Body of pancreas (tissue), 4 donors: ENCODE measurements at regions not wholly inside any gene's neighbourhood (a gene's known extent, or its start where the extent isn't known, plus 50 kb on each side); places are given as distances from the start of the nearest gene placed in this dataset.

Source experiments
- ATAC-seq: fragments of 150-250 bp; one replicate; pipeline ENCODE4 v1.9.1; 2016
- DNase-seq, 4 donors: peaks; one replicate each; pipeline ENCODE4 v3.0.0-alpha.2; 2019
- H3K27ac ChIP-seq, 4 donors: fragments of 200-600 bp; sonication (generic); 1 replicate in 3 of 4; 2 replicates in 1 of 4; pipeline versions ENCODE4 v1.5.1 to v1.6.1; 2016 to 2019; ENCODE audit warnings: mild to moderate bottlenecking in 1 of 4, mixed read lengths in 1 of 4, moderate library complexity in 1 of 4
- H3K27me3 ChIP-seq, 2 donors: fragments of 200-600 bp; sonication (generic); one replicate each; pipeline ENCODE4 v1.6.0; 2016; ENCODE audit warnings: mild to moderate bottlenecking in 1 of 2
- H3K36me3 ChIP-seq, 2 donors: fragments of 200-600 bp; sonication (generic); replicated peaks in 1 of 2; 2 replicates each; pipeline ENCODE4 v1.5.1; 2016; ENCODE audit warnings: low read depth in 2 of 2; ENCODE audit not compliant: insufficient read depth in 1 of 2
- H3K4me1 ChIP-seq: fragments of 200-600 bp; sonication (generic); one replicate; pipeline ENCODE4 v1.6.0; 2016
- H3K4me3 ChIP-seq, 2 donors: fragments of 200-600 bp; sonication (generic); 1 replicate in 1 of 2; 2 replicates in 1 of 2; pipeline ENCODE4 v1.5.1; 2016 to 2019
- H3K9me3 ChIP-seq, 3 donors: fragments of 200-600 bp; sonication (generic); 1 replicate in 2 of 3; 2 replicates in 1 of 3; pipeline ENCODE4 v1.5.1; 2016
- POLR2A ChIP-seq, 3 donors: fragments of 450-650 bp; IDR thresholded peaks; one replicate each; pipeline ENCODE4 v1.6.1; 2016; ENCODE audit warnings: antibody characterized with exemption in 3 of 3, mild to moderate bottlenecking in 2 of 3
- WGBS, 2 donors: methylation state at CpG; one replicate each; pipeline ENCODE4 v1.1.5; 2017; 5-methylcytosine and 5-hydroxymethylcytosine counted together
- intact Hi-C: fragments of 100-400 bp; cut with DNase I; formaldehyde crosslinking; loops from one replicate; pipeline ENCODE4 v1.15.1; 2023
- TF ChIP-seq, protein P1 (sequence below), 7 experiments: fragments of 450-650 bp in 4 of 7; fragments of 200-600 bp in 3 of 7; sonication (generic) in 3 of 7; IDR thresholded peaks; one replicate each; pipeline ENCODE4 v1.5.1; 2016 to 2019; ENCODE audit warnings: antibody characterized with exemption in 7 of 7

DNA sequence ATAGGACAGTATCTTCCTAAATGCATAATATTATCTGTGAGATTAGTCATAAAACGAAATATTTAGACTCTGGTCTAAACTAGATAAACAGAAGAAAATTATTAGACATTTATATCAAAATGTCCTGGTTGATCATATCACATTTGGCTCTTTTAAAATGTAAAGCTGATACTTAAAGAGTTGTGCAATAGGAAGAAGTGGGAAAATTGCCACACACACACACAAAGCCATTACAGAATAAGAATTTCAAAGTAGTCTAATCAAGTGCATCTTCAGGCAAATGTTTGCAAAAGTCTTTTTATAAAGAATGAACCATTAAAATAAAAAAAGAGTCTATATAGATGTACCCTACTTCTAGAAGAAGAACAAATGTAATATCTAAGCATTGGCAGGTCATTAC, 301.7 kb downstream of the KIF2B start:
- ATAC-seq (no peak), DNase-seq (no peak)
- no peaks in the 10 kb centered on the region for H3K9me3 ChIP-seq
- H3K27me3 ChIP-seq: no peaks in the 10 kb centered on the region
- H3K36me3 ChIP-seq: no peaks in the 10 kb centered on the region
- no peak for TF ChIP-seq POLR2A (IDR thresholded peaks at IDR 0.05)
- TF ChIP-seq, protein P1, sequence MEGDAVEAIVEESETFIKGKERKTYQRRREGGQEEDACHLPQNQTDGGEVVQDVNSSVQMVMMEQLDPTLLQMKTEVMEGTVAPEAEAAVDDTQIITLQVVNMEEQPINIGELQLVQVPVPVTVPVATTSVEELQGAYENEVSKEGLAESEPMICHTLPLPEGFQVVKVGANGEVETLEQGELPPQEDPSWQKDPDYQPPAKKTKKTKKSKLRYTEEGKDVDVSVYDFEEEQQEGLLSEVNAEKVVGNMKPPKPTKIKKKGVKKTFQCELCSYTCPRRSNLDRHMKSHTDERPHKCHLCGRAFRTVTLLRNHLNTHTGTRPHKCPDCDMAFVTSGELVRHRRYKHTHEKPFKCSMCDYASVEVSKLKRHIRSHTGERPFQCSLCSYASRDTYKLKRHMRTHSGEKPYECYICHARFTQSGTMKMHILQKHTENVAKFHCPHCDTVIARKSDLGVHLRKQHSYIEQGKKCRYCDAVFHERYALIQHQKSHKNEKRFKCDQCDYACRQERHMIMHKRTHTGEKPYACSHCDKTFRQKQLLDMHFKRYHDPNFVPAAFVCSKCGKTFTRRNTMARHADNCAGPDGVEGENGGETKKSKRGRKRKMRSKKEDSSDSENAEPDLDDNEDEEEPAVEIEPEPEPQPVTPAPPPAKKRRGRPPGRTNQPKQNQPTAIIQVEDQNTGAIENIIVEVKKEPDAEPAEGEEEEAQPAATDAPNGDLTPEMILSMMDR (IDR thresholded peaks at IDR 0.05): no peak
- 4 to 8% methylated on average over 1 of the region's 1 CpG for WGBS, 2 donors
- H3K27ac ChIP-seq: no peak overlapping the region
- H3K4me1 ChIP-seq: no peaks in the 10 kb centered on the region
- intact Hi-C loops: no loop called here
- no peak overlapping the region for H3K4me3 ChIP-seq

DNA sequence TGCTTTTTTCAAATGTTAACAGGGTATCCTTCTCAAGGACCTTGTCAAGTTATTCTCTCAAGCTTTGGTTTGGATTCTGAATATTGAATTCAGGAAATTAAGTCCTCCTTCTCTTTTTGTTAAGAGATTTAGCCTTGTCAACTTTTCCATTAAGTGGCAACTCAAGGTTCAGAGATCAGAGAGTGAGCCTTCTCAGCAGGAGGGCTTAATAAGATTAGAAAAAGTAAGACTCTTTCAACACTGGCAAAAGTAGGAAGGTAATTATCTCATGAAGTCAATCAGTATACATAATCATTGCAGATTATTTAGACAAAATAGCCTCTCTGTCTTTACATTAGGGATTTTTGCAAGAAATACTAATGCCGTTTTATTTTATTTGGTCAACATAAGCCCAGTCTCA, 330.7 kb downstream of the KIF2B start:
- DNase-seq (no peak), ATAC-seq (no peak)
- Histone ChIP-seq H3K9me3 (no peaks in the 10 kb centered on the region), H3K36me3 (no peaks in the 10 kb centered on the region), H3K4me1 (no peaks in the 10 kb centered on the region), H3K4me3 (no peak overlapping the region), H3K27me3 (no peaks in the 10 kb centered on the region), H3K27ac (no peak overlapping the region)
- intact Hi-C loops: no loop called here
- TF ChIP-seq, protein P1 (IDR thresholded peaks at IDR 0.05): no peak
- no peak for TF ChIP-seq POLR2A (IDR thresholded peaks at IDR 0.05)
- WGBS, 2 donors: 44 to 62% methylated on average over 1 of the region's 1 CpG

DNA sequence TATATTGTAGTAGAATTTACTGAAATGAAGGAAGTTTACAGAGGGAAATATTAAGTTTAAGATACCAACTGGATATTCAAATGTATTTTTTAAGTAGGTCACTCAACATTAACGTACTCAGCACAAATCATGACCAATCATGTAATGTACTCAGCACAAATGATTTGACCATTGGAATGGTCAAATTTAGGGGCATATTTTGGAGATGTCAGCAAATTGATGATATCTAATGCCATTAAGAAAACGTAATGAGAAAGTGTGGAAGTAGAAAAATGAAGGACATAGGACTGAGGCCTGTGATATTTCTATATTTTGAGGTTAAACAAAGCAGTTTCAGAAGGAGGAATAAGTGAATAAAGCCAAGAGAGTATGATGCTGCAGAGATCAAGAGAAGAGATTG, 334.8 kb downstream of the KIF2B start:
- ATAC-seq: no peak
- 49 to 52% methylated on average over 2 of the region's 2 CpGs for WGBS, 2 donors

DNA sequence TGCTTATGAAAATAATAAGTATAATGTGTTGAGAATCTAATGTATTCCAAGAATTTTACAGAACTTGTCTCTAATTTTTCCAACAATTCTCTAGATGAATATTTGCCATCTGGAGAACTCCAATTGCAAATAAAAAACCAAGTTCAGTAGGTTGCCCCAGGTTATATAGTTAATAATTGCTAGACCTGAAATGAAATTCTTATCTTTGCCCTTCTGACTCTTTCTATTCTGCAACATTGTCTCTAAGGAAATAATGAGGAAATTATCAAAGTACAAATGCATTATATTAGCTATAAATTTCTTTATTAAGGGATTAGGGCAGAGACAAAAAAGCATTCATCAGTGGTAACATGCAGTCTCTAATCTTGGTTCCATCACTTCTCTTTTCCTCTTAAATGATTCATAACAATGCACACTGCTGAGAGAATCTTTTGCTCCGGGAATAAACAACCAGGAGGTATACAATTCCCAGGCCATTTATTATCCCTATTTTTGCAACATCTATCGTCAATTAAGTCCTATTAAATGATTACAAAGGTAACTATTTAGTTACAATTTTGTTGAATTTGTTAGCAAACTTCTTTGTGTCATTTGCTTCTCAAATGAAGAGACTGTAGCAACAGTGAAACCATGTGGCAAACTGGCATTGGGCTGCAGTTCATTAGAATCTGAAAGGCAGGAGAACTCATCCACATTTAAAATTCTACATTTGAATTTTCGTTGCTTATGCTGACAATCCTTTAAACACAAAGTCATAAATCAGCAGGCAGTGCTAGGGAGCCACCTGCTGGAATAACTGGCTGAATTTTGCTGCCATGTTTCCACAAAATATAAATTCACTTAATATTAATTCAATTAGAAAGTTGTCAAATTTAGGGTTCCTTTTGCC, 349.6 kb downstream of the KIF2B start:
- Histone ChIP-seq H3K27me3 (no peaks in the 10 kb centered on the region), H3K4me3 (no peak overlapping the region), H3K4me1 (peaks cover 10% of the 10 kb centered on the region), H3K9me3 (no peaks in the 10 kb centered on the region), H3K36me3 (no peaks in the 10 kb centered on the region), H3K27ac (no peak overlapping the region)
- ATAC-seq: no peak
- DNase-seq: peak; percentile 11 to 44 (median 23)
- WGBS, 2 donors: 3 to 9% methylated on average over 3 of the region's 3 CpGs
- TF ChIP-seq, protein P1 (IDR thresholded peaks at IDR 0.05): peak; percentile 27 to 69 (median 55)
- no peak for TF ChIP-seq POLR2A (IDR thresholded peaks at IDR 0.05)
- intact Hi-C loops: no loop called here

More for the DNA sequence above, 334.8 kb downstream of the KIF2B start:
- Histone ChIP-seq H3K27me3 (no peaks in the 10 kb centered on the region), H3K4me1 (no peaks in the 10 kb centered on the region), H3K36me3 (no peaks in the 10 kb centered on the region), H3K27ac (no peak overlapping the region), H3K9me3 (no peaks in the 10 kb centered on the region), H3K4me3 (no peak overlapping the region)
- TF ChIP-seq, protein P1 (IDR thresholded peaks at IDR 0.05): no peak
- TF ChIP-seq POLR2A (IDR thresholded peaks at IDR 0.05): no peak
- intact Hi-C loops: no loop called here
- DNase-seq: no peak

DNA sequence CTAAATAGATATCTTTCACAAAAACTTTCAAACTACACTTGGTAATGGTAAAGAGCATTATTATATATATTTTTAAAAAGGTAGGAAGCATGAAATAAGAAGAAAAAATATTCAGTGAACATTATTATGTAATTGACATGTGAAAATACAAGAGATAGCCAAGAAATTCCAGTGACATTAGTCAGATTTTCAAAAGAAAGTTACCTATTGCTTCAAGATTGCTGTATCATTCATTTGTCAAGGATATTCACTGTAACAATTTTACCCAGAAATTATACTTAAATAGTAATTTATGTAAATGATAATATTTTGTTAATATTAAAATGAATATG, 350.2 kb downstream of the KIF2B start:
- no peaks in the 10 kb centered on the region for H3K27me3 ChIP-seq
- H3K9me3 ChIP-seq: no peaks in the 10 kb centered on the region
- peaks cover 10% of the 10 kb centered on the region for H3K4me1 ChIP-seq
- ATAC-seq (no peak), DNase-seq (no peak)
- H3K27ac ChIP-seq: no peak overlapping the region
- TF ChIP-seq, protein P1 (IDR thresholded peaks at IDR 0.05): peak in 1 of 7 experiments; percentile 15
- TF ChIP-seq POLR2A (IDR thresholded peaks at IDR 0.05): no peak
- intact Hi-C loops: no loop called here
- no peak overlapping the region for H3K4me3 ChIP-seq
- no peaks in the 10 kb centered on the region for H3K36me3 ChIP-seq
